GM12891 (cell line): ENCODE measurements at regions not wholly inside any gene's neighbourhood (a gene's known extent, or its start where the extent isn't known, plus 50 kb on each side); places are given as distances from the start of the nearest gene placed in this dataset.

Experiments used
- DNase-seq: peaks from one replicate; pipeline ENCODE4 v3.0.0; 2011; ENCODE audit warnings: low spot score; ENCODE audit not compliant: insufficient read length
- FAIRE-seq: peaks from 2 replicates; lab custom pipeline; 2011; peaks lifted over from hg19 to GRCh38; lab: Jason Lieb, UNC
- PAX5 ChIP-seq: IDR thresholded peaks from 2 replicates; pipeline ENCODE4 v1.6.1; 2011; ENCODE audit warnings: low read length, moderate library complexity, mild to moderate bottlenecking; ENCODE audit not compliant: insufficient read depth, severe bottlenecking
- POLR2A ChIP-seq: IDR thresholded peaks from 2 replicates; pipeline ENCODE4 v1.6.1; 2011; ENCODE audit warnings: low read depth, low read length, control low read depth
- POLR2AphosphoS5 ChIP-seq: IDR thresholded peaks from 2 replicates; pipeline ENCODE4 v1.6.1; 2011; ENCODE audit warnings: low read depth, low read length, control low read depth
- POU2F2 ChIP-seq: IDR thresholded peaks from 2 replicates; pipeline ENCODE4 v1.6.1; 2011; ENCODE audit warnings: low read depth, mild to moderate bottlenecking, control low read depth, low read length, moderate library complexity
- SPI1 ChIP-seq: IDR thresholded peaks from 2 replicates; pipeline ENCODE4 v1.6.1; 2011; ENCODE audit warnings: low read depth, low read length, control low read depth
- TAF1 ChIP-seq: IDR thresholded peaks from 2 replicates; pipeline ENCODE4 v1.6.1; 2011; ENCODE audit warnings: low read depth, low read length, control low read depth

- DNase-seq (no peak), FAIRE-seq (no peak)
- TF ChIP-seq POLR2A (no peak), SPI1 (no peak), PAX5 (no peak), POU2F2 (no peak), POLR2AphosphoS5 (no peak), TAF1 (no peak)
These were observed 68.7 kb upstream of the MED13L start for GRCh38 chr12:116346222-116346621.

- DNase-seq (no peak), FAIRE-seq (no peak)
- TF ChIP-seq POU2F2 (no peak), SPI1 (no peak), POLR2AphosphoS5 (no peak), POLR2A (no peak), PAX5 (no peak), TAF1 (no peak)
These were observed 69.2 kb upstream of the MED13L start for GRCh38 chr12:116346741-116347140.

- DNase-seq (no peak), FAIRE-seq (no peak)
- TF ChIP-seq TAF1 (no peak), PAX5 (no peak), POLR2A (no peak), POLR2AphosphoS5 (no peak), POU2F2 (no peak), SPI1 (no peak)
These were observed 69.8 kb upstream of the MED13L start for GRCh38 chr12:116347265-116347664.

- FAIRE-seq (no peak), DNase-seq (no peak)
- TF ChIP-seq SPI1 (no peak), POLR2A (no peak), POLR2AphosphoS5 (no peak), TAF1 (no peak)
These were observed 74.9 kb upstream of the MED13L start for GRCh38 chr12:116352315-116352835.

GRCh38 chr12:116353958-116354357 is 76.5 kb upstream of the MED13L start:
- TF ChIP-seq POU2F2, result no peak
- TF ChIP-seq PAX5, result no peak
- no peak for TF ChIP-seq POLR2A
- no peak for TF ChIP-seq SPI1
- no peak for TF ChIP-seq TAF1
- DNase-seq (no peak), FAIRE-seq (no peak)

GRCh38 chr12:116354534-116354933 is 77.0 kb upstream of the MED13L start:
- DNase-seq (no peak), FAIRE-seq (no peak)
- no peak for TF ChIP-seq POLR2A
- no peak for TF ChIP-seq PAX5
- no peak for TF ChIP-seq POLR2AphosphoS5
- TF ChIP-seq TAF1, result no peak
- TF ChIP-seq POU2F2, result no peak
- TF ChIP-seq SPI1, result no peak

- FAIRE-seq (no peak), DNase-seq (no peak)
- TF ChIP-seq TAF1 (no peak), PAX5 (no peak), POLR2A (no peak), POLR2AphosphoS5 (no peak), SPI1 (no peak), POU2F2 (no peak)
These were observed 77.7 kb upstream of the MED13L start for GRCh38 chr12:116354950-116355783.

- TF ChIP-seq POLR2AphosphoS5, result no peak
- TF ChIP-seq SPI1, result no peak
- no peak for FAIRE-seq
- no peak for DNase-seq
These were observed 81.0 kb upstream of the MED13L start for GRCh38 chr12:116358536-116358892.

GRCh38 chr12:116358893-116359761 is 81.6 kb upstream of the MED13L start:
- FAIRE-seq (peak; percentile 80), DNase-seq (peak; percentile 46)
- TF ChIP-seq TAF1 (no peak), POU2F2 (peak; percentile 93), POLR2AphosphoS5 (no peak)
